Thyroid gland (tissue), 4 donors: ENCODE measurements at regions not wholly inside any gene's neighbourhood (a gene's known extent, or its start where the extent isn't known, plus 50 kb on each side); places are given as distances from the start of the nearest gene placed in this dataset.

Source experiments
- POLR2A ChIP-seq, 2 donors: fragments of 450-650 bp; IDR thresholded peaks; one replicate each; pipeline ENCODE4 v1.6.1; 2017; ENCODE audit warnings: antibody characterized with exemption in 2 of 2, mild to moderate bottlenecking in 2 of 2, moderate library complexity in 1 of 2
- TF ChIP-seq, protein P1 (sequence below), 6 experiments: fragments of 200-600 bp in 3 of 6; fragments of 450-650 bp in 3 of 6; sonication (generic) in 3 of 6; IDR thresholded peaks; one replicate each; pipeline ENCODE4 v1.5.1; 2016 to 2019; ENCODE audit warnings: antibody characterized with exemption in 6 of 6, mild to moderate bottlenecking in 2 of 6, inconsistent platforms in 1 of 6, moderate library complexity in 1 of 6

- TF ChIP-seq, protein P1, sequence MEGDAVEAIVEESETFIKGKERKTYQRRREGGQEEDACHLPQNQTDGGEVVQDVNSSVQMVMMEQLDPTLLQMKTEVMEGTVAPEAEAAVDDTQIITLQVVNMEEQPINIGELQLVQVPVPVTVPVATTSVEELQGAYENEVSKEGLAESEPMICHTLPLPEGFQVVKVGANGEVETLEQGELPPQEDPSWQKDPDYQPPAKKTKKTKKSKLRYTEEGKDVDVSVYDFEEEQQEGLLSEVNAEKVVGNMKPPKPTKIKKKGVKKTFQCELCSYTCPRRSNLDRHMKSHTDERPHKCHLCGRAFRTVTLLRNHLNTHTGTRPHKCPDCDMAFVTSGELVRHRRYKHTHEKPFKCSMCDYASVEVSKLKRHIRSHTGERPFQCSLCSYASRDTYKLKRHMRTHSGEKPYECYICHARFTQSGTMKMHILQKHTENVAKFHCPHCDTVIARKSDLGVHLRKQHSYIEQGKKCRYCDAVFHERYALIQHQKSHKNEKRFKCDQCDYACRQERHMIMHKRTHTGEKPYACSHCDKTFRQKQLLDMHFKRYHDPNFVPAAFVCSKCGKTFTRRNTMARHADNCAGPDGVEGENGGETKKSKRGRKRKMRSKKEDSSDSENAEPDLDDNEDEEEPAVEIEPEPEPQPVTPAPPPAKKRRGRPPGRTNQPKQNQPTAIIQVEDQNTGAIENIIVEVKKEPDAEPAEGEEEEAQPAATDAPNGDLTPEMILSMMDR (IDR thresholded peaks at IDR 0.05) = no peak
- no peak for TF ChIP-seq POLR2A (IDR thresholded peaks at IDR 0.05)
These were observed 67.6 kb downstream of the COX18 start for GRCh38 chr4:73001885-73002284.
